ENCODE measurements at regions not wholly inside any gene's neighbourhood (a gene's known extent, or its start where the extent isn't known, plus 50 kb on each side); places are given as distances from the start of the nearest gene placed in this dataset.

DNA sequence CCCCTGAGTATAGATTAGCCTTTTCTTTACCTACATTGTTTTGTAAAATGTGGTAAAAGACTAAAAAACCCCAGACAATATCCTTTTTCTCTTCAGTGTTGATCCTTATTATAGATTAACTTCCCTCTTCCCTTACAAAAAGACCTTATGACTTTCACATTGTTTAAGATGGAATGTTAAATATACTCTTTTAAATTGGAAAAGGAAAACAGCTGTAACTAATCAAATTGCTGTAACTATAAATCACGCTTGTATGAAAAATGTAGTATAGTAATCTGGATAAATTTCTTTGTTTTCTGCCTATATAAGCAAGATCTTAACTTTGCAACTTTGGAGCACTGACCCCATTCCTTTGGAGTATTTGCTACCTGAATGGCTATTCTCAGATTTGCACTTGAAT, 383.1 kb downstream of the FAM170A start:
- no peaks in the 10 kb centered on the region for H3K9me3 ChIP-seq
- H3K36me3 ChIP-seq, result no peaks in the 10 kb centered on the region
- no peaks in the 10 kb centered on the region for H3K27me3 ChIP-seq
- no peak for DNase-seq
- no peak for TF ChIP-seq POLR2A (IDR thresholded peaks at IDR 0.05)
- TF ChIP-seq, protein P1, sequence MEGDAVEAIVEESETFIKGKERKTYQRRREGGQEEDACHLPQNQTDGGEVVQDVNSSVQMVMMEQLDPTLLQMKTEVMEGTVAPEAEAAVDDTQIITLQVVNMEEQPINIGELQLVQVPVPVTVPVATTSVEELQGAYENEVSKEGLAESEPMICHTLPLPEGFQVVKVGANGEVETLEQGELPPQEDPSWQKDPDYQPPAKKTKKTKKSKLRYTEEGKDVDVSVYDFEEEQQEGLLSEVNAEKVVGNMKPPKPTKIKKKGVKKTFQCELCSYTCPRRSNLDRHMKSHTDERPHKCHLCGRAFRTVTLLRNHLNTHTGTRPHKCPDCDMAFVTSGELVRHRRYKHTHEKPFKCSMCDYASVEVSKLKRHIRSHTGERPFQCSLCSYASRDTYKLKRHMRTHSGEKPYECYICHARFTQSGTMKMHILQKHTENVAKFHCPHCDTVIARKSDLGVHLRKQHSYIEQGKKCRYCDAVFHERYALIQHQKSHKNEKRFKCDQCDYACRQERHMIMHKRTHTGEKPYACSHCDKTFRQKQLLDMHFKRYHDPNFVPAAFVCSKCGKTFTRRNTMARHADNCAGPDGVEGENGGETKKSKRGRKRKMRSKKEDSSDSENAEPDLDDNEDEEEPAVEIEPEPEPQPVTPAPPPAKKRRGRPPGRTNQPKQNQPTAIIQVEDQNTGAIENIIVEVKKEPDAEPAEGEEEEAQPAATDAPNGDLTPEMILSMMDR (IDR thresholded peaks at IDR 0.05), result no peak
- H3K27ac ChIP-seq, result no peak overlapping the region
- peaks cover 5 to 10% of the 10 kb centered on the region in 2 donors for H3K4me1 ChIP-seq
- no peak overlapping the region for H3K4me3 ChIP-seq (replicated peaks in 1 of 3)
- WGBS, 2 donors, result 83 to 93% methylated on average over 1 of the region's 1 CpG
- intact Hi-C loops (cut with DNase I), result no loop called here

DNA sequence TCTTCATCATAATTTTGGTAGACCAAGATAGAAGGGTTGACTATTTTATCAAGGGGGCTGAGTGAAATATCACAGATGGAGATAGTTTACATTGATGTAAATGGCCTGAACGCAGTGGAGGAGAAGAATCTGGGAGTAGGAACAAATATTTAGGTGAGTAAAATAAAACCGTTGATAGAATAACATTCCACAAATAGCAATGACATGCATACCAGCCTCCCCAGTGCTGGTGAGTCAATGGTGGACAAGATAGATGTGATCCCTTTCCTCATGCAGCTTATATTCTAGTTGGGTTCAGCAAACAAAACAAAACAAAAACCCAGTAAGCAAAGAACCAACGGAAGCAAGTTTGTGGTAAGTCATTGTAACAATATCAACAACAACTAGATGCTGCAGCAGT, 385.2 kb downstream of the FAM170A start:
- intact Hi-C loops (cut with DNase I), result no loop called here
- 70 to 78% methylated on average over 3 of the region's 3 CpGs for WGBS, 2 donors
- TF ChIP-seq POLR2A (IDR thresholded peaks at IDR 0.05), result no peak
- TF ChIP-seq, protein P1 (IDR thresholded peaks at IDR 0.05), result no peak

DNA sequence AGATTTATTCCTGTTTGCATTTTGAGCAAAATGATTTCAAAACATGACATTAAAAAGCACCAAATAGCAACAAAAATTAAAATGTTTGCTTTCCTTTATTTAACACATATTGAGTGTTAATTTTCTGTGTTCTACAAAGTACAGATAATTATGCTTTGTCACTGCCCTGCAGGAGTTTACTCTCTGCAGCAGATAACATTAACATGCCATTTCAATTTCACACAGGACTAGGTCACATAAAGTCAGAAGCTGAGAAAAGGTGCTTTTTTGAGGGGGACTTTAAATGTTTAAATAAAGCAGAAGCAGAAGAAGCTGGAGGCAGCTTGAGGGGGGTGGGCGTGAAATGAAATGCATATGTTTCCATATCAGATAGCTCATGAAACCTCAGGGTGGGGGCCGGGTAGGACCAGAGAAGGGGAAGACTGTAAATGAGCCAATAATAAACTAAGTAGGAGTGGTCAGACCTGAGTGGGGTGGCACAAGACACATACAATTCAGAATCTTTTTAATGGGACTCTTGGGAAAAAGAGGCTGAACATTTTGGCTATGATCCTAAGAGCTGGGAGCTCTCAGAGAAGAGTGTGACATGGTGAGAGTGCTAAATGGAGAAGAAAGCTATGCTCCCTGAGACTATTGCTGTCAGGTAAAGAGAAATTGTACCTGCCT, 387.5 kb downstream of the FAM170A start:
- no peak for DNase-seq
- Histone ChIP-seq H3K36me3 (no peaks in the 10 kb centered on the region), H3K27me3 (no peaks in the 10 kb centered on the region), H3K4me3 (replicated peaks in 1 of 3) (no peak overlapping the region), H3K27ac (no peak overlapping the region), H3K4me1 (no peaks in the 10 kb centered on the region), H3K9me3 (no peaks in the 10 kb centered on the region)
- 76 to 87% methylated on average over 2 of the region's 2 CpGs for WGBS, 2 donors
- intact Hi-C loops (cut with DNase I), result no loop called here
- TF ChIP-seq, protein P1 (IDR thresholded peaks at IDR 0.05), result no peak
- TF ChIP-seq POLR2A (IDR thresholded peaks at IDR 0.05), result no peak

More for the DNA sequence above, 385.2 kb downstream of the FAM170A start:
- Histone ChIP-seq H3K27ac (no peak overlapping the region), H3K36me3 (no peaks in the 10 kb centered on the region), H3K4me1 (peaks cover 2 to 7% of the 10 kb centered on the region in 2 donors), H3K27me3 (no peaks in the 10 kb centered on the region), H3K9me3 (no peaks in the 10 kb centered on the region), H3K4me3 (replicated peaks in 1 of 3) (no peak overlapping the region)
- DNase-seq, result no peak

DNA sequence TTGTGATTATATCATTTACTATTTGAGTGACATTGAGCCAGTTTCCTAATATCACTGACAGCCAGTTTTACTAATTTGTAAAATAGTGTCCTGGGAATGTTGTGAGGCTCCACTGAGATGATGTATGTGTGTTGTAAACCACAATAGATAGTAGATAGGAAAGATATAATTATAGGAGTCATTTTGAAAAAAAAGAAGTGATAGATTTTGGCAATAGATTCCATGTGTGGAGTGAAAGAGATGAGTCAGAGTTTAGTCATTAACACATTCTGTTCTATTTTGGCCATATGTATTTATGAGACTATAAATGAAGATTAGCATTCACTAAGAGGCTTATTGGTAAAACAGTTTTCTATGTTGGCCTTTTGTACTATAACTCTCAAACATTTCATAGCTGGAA, 388.2 kb downstream of the FAM170A start:
- Histone ChIP-seq H3K36me3 (no peaks in the 10 kb centered on the region), H3K4me3 (replicated peaks in 1 of 3) (no peak overlapping the region), H3K27ac (no peak overlapping the region), H3K4me1 (no peaks in the 10 kb centered on the region), H3K27me3 (no peaks in the 10 kb centered on the region), H3K9me3 (no peaks in the 10 kb centered on the region)
- intact Hi-C loops (cut with DNase I), result no loop called here
- no peak for DNase-seq
- no peak for TF ChIP-seq POLR2A (IDR thresholded peaks at IDR 0.05)
- TF ChIP-seq, protein P1 (IDR thresholded peaks at IDR 0.05), result no peak

DNA sequence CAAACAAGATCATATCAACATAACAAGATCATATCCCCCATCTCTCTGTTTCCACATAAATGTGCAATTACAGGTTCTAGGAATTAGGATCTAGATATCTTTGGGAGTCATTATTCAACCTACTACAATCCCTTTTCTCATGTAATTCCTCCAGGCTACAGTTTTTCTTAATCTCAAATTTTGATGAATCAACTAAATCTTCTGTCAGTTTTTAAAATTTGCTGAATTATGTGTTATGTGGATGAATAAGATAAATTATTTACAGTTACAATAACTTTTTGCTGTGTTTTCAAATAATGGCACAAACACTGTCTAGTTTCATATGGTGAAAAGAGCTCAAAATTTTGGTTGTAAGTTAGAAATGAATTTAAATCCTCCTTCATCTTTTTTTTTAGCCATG, 405.8 kb downstream of the FAM170A start:
- Histone ChIP-seq H3K4me3 (replicated peaks in 1 of 3) (no peak overlapping the region), H3K27ac (no peak overlapping the region), H3K27me3 (no peaks in the 10 kb centered on the region), H3K36me3 (no peaks in the 10 kb centered on the region), H3K4me1 (no peaks in the 10 kb centered on the region), H3K9me3 (no peaks in the 10 kb centered on the region)
- intact Hi-C loops (cut with DNase I), result no loop called here
- no peak for DNase-seq
- TF ChIP-seq, protein P1 (IDR thresholded peaks at IDR 0.05), result no peak
